HG03196 (cell line): ENCODE measurements at regions not wholly inside any gene's neighbourhood (a gene's known extent, or its start where the extent isn't known, plus 50 kb on each side); places are given as distances from the start of the nearest gene placed in this dataset.
"Not testable (repeated sequence)": the region's sequence is repeated elsewhere in the genome, so short reads cannot be mapped to it uniquely, and the experiment has no call there.

Experiments used
- ATAC-seq: cut with Tn5 transposase; IDR thresholded peaks from one replicate; pipeline ENCODE4 v1.9.1; 2021; ENCODE audit not compliant: unreplicated experiment

DNA sequence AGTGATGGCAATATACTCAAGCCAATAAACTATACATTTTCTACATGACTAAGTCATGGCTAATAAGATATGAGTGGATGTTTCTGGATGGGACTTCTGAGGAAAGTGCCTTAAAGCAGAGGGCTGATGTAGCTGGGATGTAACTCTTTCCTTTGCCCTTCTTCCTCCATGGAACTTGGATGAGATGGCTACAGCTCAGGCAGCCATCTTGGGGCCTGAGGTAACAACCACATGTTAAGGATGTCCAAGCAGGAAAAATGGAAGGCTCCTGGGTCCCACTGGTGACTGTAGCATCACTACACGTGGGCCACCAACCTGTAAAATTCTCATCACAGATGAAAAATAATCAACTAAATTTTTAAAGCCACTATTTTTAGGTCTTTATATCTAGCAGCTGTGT is 54.4 kb upstream of the GRIP1 start:
- ATAC-seq, result no peak

DNA sequence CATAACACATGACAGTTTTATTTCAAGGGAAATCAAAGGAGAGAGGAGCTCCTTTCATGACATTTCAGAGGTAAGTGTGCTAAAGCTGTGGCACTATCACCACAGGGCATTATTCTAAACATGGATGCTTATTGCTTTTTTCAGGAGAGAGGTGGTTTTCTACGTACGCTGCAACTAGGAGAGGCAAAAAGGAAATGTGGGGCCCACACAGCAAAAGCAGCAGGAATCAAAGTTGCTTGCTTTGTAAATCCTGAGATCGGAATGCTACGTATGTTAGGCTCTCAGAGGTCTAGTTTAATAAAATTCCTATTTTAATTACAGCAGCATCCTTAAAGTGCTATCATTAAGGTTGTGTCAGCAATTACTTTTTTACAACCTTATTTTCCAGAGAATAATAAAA is 55.0 kb upstream of the GRIP1 start:
- no peak for ATAC-seq

DNA sequence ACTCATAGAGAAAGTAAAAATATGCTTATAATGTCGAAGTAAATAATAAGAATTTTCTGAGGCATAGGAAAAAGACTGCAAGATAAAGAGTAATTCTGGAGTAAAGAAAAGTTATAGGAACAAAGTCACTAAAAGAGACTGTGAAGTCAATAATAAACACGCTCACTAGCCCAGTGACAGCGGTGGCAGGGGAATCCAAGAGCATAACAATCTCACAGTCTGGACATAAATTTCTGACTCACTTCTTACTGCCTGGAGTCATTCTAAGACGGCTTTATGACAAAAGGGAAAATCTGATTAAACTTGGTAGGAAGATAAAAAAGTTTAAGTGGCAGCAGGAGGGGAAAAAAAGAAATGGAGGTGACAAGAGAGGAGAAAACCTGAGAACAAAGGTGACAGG is 56.4 kb upstream of the GRIP1 start:
- ATAC-seq, result no peak

DNA sequence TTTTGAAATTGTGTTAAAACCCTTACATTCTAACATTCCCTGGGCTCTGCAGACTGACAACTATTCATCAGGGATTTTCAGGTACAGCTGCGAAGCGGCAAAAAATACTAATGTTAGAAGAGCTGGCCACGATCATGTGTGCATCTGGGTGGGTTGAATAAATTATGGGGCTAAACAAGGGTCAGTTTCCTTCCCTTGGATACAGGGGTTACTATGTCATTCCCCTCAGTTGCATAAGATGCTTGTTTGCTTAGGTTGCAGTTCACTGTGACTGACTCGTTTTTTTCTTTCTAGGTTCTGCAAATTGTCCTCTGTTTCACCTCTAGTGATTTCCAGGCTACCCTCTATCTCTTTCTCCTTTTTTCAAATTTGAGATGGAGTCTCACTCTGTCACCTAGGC is 58.1 kb upstream of the GRIP1 start:
- no peak for ATAC-seq

DNA sequence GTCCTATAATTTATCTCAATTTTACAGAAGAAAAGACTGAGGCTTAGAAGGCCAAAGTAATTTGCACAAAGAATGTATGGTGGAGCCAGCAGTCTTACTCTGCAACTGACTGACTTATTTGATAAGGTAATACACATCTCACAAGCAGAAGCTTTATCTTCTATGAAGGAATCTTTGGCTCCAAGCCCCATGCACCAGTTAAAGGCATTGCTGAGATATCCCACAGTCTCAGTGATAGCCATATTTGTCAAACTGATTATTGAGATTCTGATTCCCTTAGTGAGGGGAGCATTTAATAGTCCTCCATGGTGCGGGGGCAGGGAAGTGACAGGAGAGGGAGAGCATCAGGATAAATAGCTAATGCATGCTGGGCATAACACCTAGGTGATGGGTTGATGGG is 60.4 kb upstream of the GRIP1 start:
- no peak for ATAC-seq

DNA sequence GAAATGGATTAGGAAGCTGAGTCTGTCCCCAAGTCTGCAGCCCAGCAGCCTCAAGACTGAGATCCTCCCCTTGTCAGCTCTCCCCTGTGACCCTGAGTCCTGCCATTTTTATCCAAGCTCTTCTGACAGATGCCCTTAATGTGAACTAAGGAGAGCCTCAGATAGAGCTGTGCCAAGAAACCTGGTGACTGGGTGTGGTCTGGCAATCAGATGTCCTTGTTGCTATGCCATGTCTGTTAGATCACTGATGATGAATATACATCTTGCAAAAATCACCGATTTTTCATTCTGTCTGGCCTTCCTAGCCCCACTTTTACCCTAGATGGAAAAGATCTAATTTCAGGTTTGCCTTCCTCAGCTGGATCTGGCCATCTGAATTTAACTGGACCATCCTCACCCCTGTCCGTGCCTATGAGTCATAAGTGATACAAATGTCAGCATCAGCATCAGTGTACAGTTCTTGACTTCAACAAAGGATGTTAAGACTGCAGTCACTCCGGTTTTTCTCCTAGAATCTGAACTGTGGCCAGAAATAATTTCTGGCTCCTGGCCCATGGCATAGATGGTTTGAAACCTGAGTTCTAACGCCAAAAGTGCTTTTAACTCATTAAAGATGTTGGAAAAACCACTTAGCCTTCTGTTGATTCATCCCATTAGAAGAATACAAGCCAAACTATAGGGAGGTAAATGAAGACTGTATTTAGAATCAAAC is 61.2 kb upstream of the GRIP1 start:
- ATAC-seq, result no peak

DNA sequence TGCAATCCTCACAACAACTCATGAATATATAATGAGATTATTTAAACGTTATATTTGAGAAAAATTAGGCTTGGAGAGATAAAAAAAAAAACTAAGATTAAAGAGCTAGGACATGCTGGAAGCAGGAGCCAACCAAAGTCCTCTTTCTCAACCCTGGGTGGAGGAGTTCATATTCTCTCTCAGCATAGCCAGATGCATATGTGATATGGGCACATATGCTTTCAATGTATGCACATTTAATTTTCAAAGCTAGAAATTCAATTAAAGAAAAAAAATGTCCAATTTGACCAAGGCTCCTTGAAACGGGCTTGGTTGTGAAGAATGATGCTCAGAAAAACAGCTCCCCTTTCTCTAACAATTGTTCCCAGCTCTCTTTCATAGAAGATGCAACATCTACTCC is 61.9 kb upstream of the GRIP1 start:
- ATAC-seq, result no peak

DNA sequence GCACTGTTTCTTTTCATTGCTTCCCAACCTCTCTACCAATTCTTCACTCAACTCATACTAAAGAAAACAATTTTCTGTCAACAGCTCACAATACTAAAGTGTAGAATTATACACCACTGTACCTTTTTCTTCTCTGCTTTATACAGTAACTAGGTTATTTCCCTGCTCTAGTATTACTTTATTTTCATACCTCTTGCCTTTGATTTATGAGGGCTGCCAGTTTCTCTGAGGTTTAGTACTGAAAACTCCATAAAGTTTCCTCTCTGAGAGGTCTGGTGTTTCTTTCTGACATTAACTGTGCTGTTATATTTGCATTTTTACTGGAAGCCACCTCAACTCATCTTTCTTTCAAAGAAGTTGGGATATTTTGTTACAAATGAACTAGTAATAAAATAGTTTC is 63.0 kb upstream of the GRIP1 start:
- no peak for ATAC-seq

DNA sequence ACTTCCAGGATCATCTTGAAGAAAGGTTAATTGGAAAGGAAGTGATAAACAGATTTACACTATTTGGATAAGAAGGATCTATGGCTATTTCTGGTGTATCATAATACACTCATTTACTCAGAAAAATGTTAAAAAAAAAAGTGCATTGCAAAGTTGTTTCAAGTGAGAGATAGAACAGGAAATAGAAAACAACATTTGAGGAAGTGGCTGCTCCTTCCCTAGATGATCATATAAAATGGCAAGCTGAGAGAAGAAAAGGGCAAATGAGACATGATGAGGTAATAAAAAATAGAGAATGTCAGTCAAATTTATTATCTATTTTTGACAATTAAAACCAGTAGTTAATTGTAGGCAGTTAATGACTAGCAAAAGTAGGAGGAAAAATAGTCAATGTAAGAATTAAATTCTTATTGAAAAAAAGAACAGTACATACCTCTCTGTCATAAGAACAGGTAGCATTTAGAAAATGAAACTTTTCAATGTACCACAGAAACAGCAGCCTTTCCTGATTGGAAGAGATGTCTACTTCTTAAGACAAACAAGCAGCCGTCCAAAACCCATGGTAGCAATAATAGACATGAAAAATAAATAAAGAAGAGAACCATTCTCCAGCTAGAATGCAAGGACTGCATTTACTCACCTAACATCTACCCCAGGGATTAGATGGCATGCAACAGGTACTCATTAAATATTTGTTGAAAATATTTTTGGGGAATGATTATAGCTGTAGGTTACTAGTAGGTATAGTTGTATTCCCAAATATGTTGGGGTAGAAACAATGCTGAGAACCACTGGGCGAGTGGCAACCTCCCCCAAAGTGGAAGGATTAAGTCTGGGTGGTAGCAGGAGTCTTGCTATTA is 63.9 kb upstream of the GRIP1 start:
- no peak for ATAC-seq

DNA sequence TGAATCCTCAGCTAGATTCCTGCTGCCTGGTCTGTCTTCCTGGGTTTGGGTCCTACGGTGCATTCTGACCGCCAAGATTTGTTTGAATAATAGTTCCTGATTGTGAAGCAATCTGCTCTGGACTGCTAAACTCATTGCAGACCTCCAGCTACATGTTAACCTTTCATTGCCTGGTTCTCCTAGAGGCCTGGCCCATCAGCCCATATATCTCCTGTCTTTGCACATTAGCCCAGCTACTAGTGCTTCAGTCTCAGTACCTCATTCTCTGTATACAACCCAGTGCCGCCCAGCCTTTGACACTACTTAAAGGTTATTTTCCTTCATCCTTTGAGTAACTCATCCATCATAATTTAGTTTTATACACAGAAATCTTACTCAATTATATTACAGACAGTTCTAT is 65.6 kb upstream of the GRIP1 start:
- no peak for ATAC-seq

DNA sequence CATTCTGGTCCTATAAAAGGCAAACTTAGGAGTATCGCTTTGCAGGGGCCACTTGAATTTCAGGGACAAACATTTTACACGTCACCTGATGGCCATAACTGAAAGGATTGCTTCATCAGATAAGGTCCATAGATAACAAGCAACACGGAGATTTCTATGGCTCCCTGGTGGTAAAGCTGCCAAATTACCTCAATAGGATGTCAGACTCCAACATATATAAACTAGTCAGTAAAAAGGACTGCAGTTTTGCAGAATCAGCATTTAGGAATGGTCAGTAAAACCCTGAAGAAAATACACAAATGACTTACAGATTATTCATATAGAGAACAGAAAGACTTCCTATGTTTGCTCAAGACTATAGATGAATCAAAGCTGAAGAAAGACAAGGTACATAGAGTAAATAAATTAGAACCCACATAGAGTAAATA is 66.1 kb upstream of the GRIP1 start:
- no peak for ATAC-seq

DNA sequence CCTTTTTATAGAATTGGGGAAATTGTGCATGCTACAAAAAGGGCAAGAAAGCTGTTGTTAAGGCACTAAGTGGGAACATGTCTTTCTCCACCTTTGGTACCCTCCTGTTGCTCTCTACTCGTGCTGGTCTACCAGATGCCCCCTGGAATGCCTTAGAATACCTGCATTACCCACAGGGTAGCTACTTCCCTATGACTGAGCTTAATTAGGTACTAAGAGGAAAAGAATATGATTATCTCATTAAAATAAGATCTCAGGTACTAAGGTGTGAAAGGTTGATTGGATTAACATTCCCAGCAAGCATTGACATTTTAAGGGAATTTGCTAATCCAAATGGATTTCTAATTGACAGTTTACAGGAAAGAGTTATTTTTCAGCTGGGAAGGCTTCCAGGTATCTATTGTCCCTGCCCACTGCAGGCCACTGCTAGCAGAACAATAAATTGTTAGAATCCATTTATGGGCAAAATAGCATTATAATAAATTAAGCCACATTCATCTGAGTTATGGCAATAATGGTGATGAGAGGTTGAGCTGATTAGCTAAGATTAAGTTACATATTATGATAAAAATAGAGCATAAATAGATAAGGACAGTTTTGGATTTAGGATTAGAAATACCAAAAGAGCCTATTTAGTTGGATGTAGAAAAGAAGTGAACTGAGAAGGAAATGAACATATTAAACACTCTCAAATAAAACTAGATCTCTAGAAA is 67.8 kb upstream of the GRIP1 start:
- no peak for ATAC-seq

DNA sequence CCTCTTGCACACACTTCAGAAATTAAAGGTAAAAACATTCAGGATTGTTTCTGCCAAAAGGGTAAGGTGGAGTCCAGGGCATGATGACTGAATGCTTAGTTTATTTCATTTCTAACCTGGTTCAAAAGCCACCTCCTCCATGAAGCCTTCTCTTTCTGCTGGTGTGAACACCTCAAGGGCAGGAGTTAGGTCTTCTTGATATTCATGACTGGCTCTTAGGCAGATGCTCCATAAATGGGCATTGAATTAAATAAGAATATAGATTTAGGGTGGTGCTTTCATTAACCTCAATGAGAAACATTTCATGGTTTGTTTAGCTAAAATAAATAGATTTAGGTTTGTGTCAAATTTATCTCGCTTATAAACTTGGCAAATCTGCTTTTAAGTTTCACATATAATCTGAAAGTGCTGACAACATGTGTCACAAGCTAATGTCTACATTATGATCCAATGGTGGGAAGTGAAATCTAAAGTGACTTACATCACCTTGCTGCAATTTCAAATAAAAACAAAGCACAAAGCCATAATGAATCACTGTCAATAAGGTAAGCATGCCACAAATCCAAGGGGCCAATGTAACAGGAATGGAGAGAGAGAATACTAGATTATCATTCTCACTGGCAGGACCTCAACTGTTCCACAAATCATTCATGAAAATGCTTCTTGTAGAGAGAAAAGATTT is 72.7 kb upstream of the GRIP1 start:
- no peak for ATAC-seq

DNA sequence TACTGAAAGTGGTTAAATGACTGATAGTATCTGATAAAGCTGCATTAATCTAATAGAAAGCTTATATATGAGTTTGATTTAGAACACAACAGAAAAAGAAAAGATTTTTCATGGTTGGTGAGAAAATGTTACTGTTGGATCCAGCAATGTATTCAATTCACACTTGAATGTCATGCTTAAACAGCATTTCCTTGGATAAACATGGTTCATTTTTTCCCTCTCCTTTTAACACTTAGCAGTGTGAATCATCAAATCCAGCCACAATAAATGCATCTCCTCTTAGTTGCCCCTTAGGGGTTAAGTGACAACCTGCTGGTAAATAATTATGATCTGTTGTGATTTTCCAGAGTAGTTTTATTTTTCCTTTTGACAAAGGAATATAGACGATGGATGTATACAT is 74.9 kb upstream of the GRIP1 start:
- ATAC-seq, result no peak

DNA sequence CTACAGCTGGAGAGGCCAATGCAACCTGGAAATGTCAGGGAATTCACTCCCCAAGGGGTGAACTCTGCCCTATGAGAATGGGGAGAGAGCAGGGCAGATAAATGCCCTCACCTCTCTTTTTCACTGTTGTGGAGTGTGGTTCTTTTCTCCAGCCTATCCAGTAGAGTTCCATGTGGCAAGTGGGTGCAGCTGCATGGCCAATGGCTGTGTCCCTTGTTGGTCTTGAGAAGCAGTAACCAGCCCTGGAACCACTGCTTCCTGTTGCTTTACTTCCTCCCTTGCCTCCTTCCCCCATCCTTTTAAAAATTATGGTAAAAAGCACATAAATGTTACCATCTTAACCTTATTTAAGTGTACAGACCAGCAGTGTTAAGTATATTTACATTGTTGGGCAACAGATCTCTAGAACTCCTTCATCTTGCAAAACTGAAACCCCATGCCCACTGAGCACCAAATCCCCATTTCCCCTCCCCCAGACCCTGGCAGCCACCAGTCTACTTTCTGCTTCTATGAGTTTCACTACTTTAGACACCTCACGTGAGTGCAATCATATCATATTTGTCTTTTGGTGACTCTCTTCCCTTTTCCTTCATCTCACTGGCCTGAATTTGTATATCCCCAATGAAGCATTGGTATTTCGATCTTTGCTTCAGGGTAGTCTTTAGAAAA is 77.0 kb upstream of the GRIP1 start:
- no peak for ATAC-seq

DNA sequence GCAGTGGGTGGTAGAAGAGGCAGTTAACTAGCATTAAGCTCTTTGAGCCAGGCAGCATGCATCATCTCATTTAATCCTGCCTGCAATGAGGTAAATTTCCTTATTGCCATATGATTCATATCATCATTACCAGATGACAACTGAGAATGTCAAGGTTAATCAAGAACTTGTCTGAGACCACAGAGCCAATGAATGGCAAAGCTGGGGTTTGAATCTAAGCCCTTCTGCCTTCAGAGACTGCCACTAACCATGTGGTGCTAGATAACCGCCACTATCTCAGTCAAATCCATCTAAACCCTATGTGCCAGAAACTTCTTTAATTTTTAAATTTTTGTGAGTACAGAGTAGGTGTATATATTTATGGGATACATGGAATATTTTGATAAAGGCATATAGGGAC is 77.8 kb upstream of the GRIP1 start:
- ATAC-seq, result no peak

DNA sequence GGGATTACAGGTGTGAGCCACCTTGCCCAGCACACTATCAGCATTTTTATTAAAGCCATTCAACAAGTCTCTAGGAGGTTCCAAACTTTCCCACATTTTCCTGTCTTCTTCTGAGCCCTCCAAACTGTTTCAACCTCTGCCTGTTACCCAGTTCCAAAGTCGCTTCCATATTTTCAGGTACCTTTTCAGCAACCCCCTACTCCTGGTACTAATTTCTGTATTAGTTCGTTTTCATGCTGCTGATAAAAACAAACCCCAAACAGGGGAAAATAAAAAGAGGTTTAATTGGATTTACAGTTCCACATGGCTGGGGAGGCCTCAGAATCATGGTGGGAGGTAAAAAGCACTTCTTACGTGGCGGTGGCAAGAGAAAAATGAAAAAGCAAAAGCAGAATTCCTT is 81.2 kb upstream of the GRIP1 start:
- ATAC-seq, result not testable (repeated sequence)

DNA sequence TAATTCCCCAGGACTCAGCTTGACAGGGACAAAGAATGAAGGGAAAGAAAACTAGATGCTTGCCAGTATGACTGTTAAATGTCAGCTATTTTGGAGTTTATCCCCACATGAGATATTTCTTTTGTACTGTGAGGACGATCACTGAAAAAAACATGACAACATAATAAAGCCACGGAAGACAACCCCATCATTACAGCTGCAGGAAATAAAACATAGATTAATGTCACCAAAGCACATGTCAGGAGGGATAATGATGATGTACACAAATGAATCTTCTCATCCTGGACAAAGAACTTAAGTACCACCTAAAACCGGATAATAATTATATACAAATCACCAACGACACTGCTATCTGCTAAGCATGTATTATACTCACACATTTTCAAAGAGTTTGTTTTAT is 84.6 kb upstream of the GRIP1 start:
- no peak for ATAC-seq

DNA sequence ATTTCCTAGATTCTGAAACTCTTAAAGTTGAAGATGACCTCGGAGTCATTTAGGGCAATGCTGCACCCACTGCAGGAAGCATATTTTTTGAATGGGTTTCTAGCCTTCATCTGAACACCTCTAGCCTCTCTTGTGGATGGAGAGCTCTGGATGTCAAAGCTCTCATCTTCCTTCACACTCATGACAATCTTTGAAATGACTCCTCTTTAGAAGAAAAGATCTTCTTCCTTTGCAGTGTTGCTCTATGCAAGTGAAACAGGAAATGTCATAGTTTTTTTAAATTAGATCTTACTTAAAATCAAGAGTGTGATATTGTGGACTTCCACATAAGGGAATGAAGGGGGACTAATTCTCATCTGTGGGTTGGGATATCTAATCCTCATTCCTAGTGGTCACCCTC is 86.3 kb upstream of the GRIP1 start:
- no peak for ATAC-seq

DNA sequence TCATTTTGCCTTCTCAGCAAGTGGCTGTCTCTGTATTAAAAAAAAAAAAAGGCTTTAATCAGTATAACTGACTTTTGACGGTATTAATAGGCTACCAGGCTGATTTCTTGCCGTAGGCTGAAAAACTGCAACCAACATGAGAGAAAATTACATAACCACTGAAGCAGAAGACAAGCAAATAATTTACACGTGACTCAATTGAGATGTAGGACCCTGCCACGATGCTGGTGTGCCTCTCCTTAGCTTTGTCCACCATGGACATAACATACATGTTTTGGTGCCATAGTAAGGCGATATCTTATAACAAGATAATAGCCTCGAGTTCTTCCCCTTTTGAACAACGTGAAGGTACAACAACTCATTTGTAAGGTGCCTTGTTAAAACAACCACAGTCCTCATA is 88.7 kb upstream of the GRIP1 start:
- no peak for ATAC-seq

DNA sequence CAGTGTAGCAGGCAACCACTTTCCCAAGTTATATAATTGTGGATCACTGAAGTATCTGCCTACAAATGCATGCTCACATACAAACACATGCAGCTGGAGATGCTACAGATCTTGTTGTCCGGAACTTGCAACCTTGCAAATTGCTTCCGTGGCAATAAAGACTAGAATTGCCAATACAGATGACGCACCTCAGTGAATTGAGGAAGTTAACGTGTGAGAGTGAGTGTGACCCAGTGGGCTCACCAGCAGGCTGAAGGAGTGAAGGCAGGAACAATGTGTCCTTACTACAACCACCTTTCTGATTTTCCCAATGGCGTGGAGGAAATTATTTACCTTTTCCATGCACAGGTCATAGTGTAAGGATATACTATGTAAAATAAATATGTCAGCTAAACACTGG is 89.4 kb upstream of the GRIP1 start:
- no peak for ATAC-seq
